A673 (cell line): ENCODE measurements at regions not wholly inside any gene's neighbourhood (a gene's known extent, or its start where the extent isn't known, plus 50 kb on each side); places are given as distances from the start of the nearest gene placed in this dataset.

Source experiments
- BruUV-seq: library from RNA; stranded (reverse); fragments of 400-500 nt; replicated peaks from 2 replicates; lab custom pipeline; 2021; lab: Mats Ljungman, UMichigan
- CTCF ChIA-PET: fragments of 300-600 bp; sonication (Branson Sonifier 250); formaldehyde crosslinking; loops from one replicate; lab custom pipeline; 2022; ENCODE audit warnings: antibody characterized with exemption; lab: Charles Lee
- POLR2A ChIA-PET: fragments of 300-600 bp; sonication (Branson Sonifier 250); formaldehyde crosslinking; loops from one replicate; lab custom pipeline; 2022; ENCODE audit warnings: antibody characterized with exemption; ENCODE audit not compliant: low non-redundant PET; lab: Charles Lee
- DNase-seq: peaks from one replicate; pipeline ENCODE4 v3.0.0-alpha.2; 2015; ENCODE audit warnings: low spot score
- H3K27ac ChIP-seq: fragments of 200-600 bp; sonication (generic); 2 replicates; pipeline ENCODE4 v1.5.1; 2016; ENCODE audit warnings: mixed run types, low read depth, mild to moderate bottlenecking, mixed read lengths, antibody characterized with exemption, low read length; ENCODE audit not compliant: poor library complexity, severe bottlenecking
- H3K27me3 ChIP-seq: fragments of 200-600 bp; sonication (generic); replicated peaks from 2 replicates; pipeline ENCODE4 v1.6.1; 2017; ENCODE audit warnings: mixed run types, low read depth, mild to moderate bottlenecking, mixed read lengths, antibody characterized with exemption, low read length; ENCODE audit not compliant: insufficient read depth, poor library complexity
- H3K36me3 ChIP-seq: fragments of 200-600 bp; sonication (generic); 2 replicates; pipeline ENCODE4 v1.6.1; 2016; ENCODE audit warnings: mixed run types, mild to moderate bottlenecking, mixed read lengths, antibody characterized with exemption, low read length; ENCODE audit not compliant: insufficient read depth, poor library complexity, severe bottlenecking
- H3K4me1 ChIP-seq: fragments of 200-600 bp; sonication (generic); 2 replicates; pipeline ENCODE4 v1.6.1; 2017; ENCODE audit warnings: mixed run types, mild to moderate bottlenecking, mixed read lengths, antibody characterized with exemption, low read length; ENCODE audit not compliant: insufficient read depth, poor library complexity, severe bottlenecking
- H3K4me3 ChIP-seq: fragments of 200-600 bp; sonication (generic); 2 replicates; pipeline ENCODE4 v1.5.1; 2016; ENCODE audit warnings: low read depth, mixed run types, mild to moderate bottlenecking, mixed read lengths, low read length; ENCODE audit not compliant: poor library complexity, severe bottlenecking
- H3K9me3 ChIP-seq: fragments of 200-600 bp; sonication (generic); 2 replicates; pipeline ENCODE4 v1.6.1; 2016; ENCODE audit warnings: mixed run types, low read depth, mild to moderate bottlenecking, mixed read lengths, antibody characterized with exemption, low read length; ENCODE audit not compliant: poor library complexity, severe bottlenecking
- CTCF ChIP-seq: fragments of 300-800, 200-600 bp; sonication (generic); conservative IDR thresholded peaks from 2 replicates; pipeline ENCODE4 v1.5.1; 2017; ENCODE audit warnings: low read depth, mild to moderate bottlenecking, antibody characterized with exemption, low read length, moderate library complexity, mixed read lengths
- EZH2 ChIP-seq: fragments of 200-600 bp; sonication (generic); IDR thresholded peaks from 2 replicates; pipeline ENCODE4 v1.6.1; 2017; ENCODE audit warnings: borderline replicate concordance, low read depth, mild to moderate bottlenecking, mixed read lengths, antibody characterized with exemption, low read length; ENCODE audit not compliant: poor library complexity, severe bottlenecking
- intact Hi-C: fragments of 100-400 bp; cut with micrococcal nuclease; formaldehyde crosslinking; loops from one replicate; pipeline ENCODE4 v1.10.0; 2022; ENCODE audit not compliant: unreplicated experiment

GRCh38 chr18:27491772-27492171, 306.7 kb upstream of the CHST9 start:
- intact Hi-C loops, result no loop called here
- Histone ChIP-seq H3K27me3 (peaks cover 8% of the 10 kb centered on the region), H3K9me3 (no peaks in the 10 kb centered on the region), H3K27ac (no peak overlapping the region), H3K4me3 (no peak overlapping the region), H3K36me3 (no peaks in the 10 kb centered on the region), H3K4me1 (no peaks in the 10 kb centered on the region)
- no peak for DNase-seq
- BruUV-seq, result no TSS peak
- TF ChIP-seq EZH2, result no peak
- no peak for TF ChIP-seq CTCF
- ChIA-PET POLR2A (no interaction called here), CTCF (no interaction called here)

- no TSS peak for BruUV-seq
- DNase-seq, result peak; percentile 23
- POLR2A ChIA-PET, result no interaction called here
- intact Hi-C loops, result no loop called here
- H3K4me3 ChIP-seq, result no peak overlapping the region
- CTCF ChIA-PET, result no interaction called here
- no peaks in the 10 kb centered on the region for H3K36me3 ChIP-seq
- H3K9me3 ChIP-seq, result no peaks in the 10 kb centered on the region
- TF ChIP-seq CTCF, result no peak
- no peak for TF ChIP-seq EZH2
- no peaks in the 10 kb centered on the region for H3K27me3 ChIP-seq
- no peaks in the 10 kb centered on the region for H3K4me1 ChIP-seq
- H3K27ac ChIP-seq, result no peak overlapping the region
These were observed 298.2 kb upstream of the CHST9 start for GRCh38 chr18:27483276-27483675.

GRCh38 chr18:27478459-27478858, 293.4 kb upstream of the CHST9 start:
- TF ChIP-seq EZH2 (no peak), CTCF (no peak)
- intact Hi-C loops, result no loop called here
- H3K9me3 ChIP-seq, result no peaks in the 10 kb centered on the region
- DNase-seq, result peak; percentile 1
- H3K27ac ChIP-seq, result no peak overlapping the region
- ChIA-PET CTCF (no interaction called here), POLR2A (no interaction called here)
- BruUV-seq, result no TSS peak
- H3K4me3 ChIP-seq, result no peak overlapping the region
- H3K27me3 ChIP-seq, result no peaks in the 10 kb centered on the region
- no peaks in the 10 kb centered on the region for H3K4me1 ChIP-seq
- H3K36me3 ChIP-seq, result no peaks in the 10 kb centered on the region
